Peyer's patch (tissue), 4 donors: ENCODE measurements at regions not wholly inside any gene's neighbourhood (a gene's known extent, or its start where the extent isn't known, plus 50 kb on each side); places are given as distances from the start of the nearest gene placed in this dataset.

Experiments used
- CTCF ChIP-seq, 6 experiments: fragments of 450-650 bp in 4 of 6; fragments of 200-600 bp in 2 of 6; sonication (generic) in 1 of 6; IDR thresholded peaks; one replicate each; pipeline ENCODE4 v1.5.1; 2017 to 2019; ENCODE audit warnings: antibody characterized with exemption in 6 of 6, mild to moderate bottlenecking in 3 of 6, moderate library complexity in 1 of 6
- POLR2A ChIP-seq, 2 donors: fragments of 450-650 bp; IDR thresholded peaks; one replicate each; pipeline ENCODE4 v1.5.1; 2017; ENCODE audit warnings: antibody characterized with exemption in 2 of 2, mild to moderate bottlenecking in 2 of 2, moderate library complexity in 2 of 2

- TF ChIP-seq CTCF (IDR thresholded peaks at IDR 0.05) (no peak), POLR2A (IDR thresholded peaks at IDR 0.05) (no peak)
These were observed 124.2 kb downstream of the PLEKHG1 start for GRCh38 chr6:150723857-150724256.
